IMR-90 (cell line): ENCODE measurements at regions not wholly inside any gene's neighbourhood (a gene's known extent, or its start where the extent isn't known, plus 50 kb on each side); places are given as distances from the start of the nearest gene placed in this dataset.

Experiments used
- ATAC-seq: fragments of 200-7000 bp; cut with Tn5 transposase; 2 replicates; pipeline ENCODE4 v1.9.1; 2020; ENCODE audit warnings: low read depth, mild to moderate bottlenecking, moderate library complexity
- BruUV-seq: library from RNA; stranded (reverse); fragments of 400-500 nt; replicated peaks from 2 replicates; lab custom pipeline; 2021; lab: Mats Ljungman, UMichigan
- CTCF ChIA-PET: fragments of 300-600 bp; formaldehyde crosslinking; extraction: SDS; loops from one replicate; lab custom pipeline; 2021; ENCODE audit warnings: antibody characterized with exemption; lab: Yijun Ruan, JAX
- POLR2A ChIA-PET: fragments of 300-600 bp; sonication (Branson Sonifier 250); formaldehyde crosslinking; loops from one replicate; lab custom pipeline; 2022; ENCODE audit warnings: antibody characterized with exemption; ENCODE audit not compliant: unreplicated experiment; lab: Charles Lee
- DNase-seq: peaks from one replicate; pipeline ENCODE4 v3.0.0; 2013
- H2AFZ ChIP-seq: replicated peaks from 2 replicates; pipeline ENCODE3; 2013; ENCODE audit warnings: low read length, mild to moderate bottlenecking; ENCODE audit not compliant: poor library complexity
- H2AK5ac ChIP-seq: 2 replicates; pipeline ENCODE4 v1.6.1; 2013; ENCODE audit warnings: low read depth, low read length, inconsistent platforms
- H2AK9ac ChIP-seq: replicated peaks from 2 replicates; pipeline ENCODE3; 2013; ENCODE audit warnings: mild to moderate bottlenecking, low read depth, low read length, moderate library complexity; ENCODE audit not compliant: poor library complexity
- H2BK120ac ChIP-seq: 2 replicates; pipeline ENCODE4 v1.6.1; 2013; ENCODE audit warnings: low read depth, low read length, inconsistent platforms
- H2BK15ac ChIP-seq: 3 replicates; pipeline ENCODE4 v1.6.1; 2013; ENCODE audit warnings: low read depth, low read length, inconsistent platforms
- H2BK20ac ChIP-seq: 2 replicates; pipeline ENCODE4 v1.6.1; 2013; ENCODE audit warnings: low read depth, mild to moderate bottlenecking, inconsistent platforms, low read length, moderate library complexity
- H2BK5ac ChIP-seq: 2 replicates; pipeline ENCODE4 v1.6.1; 2013; ENCODE audit warnings: mild to moderate bottlenecking, low read depth, low read length, inconsistent platforms; ENCODE audit not compliant: poor library complexity, severe bottlenecking
- H3K14ac ChIP-seq: replicated peaks from 2 replicates; pipeline ENCODE4 v1.6.1; 2013; ENCODE audit warnings: low read depth, low read length, inconsistent platforms
- H3K18ac ChIP-seq: 2 replicates; pipeline ENCODE4 v1.6.1; 2013; ENCODE audit warnings: low read depth, low read length, control low read depth
- H3K23ac ChIP-seq: 2 replicates; pipeline ENCODE4 v1.6.1; 2013; ENCODE audit warnings: low read depth, low read length, inconsistent platforms
- H3K27ac ChIP-seq: 2 replicates; pipeline ENCODE4 v1.5.1; 2013; ENCODE audit warnings: mild to moderate bottlenecking, control low read depth, low read length; ENCODE audit not compliant: insufficient read depth
- H3K27me3 ChIP-seq: 2 replicates; pipeline ENCODE4 v1.6.1; 2013; ENCODE audit warnings: low read length; ENCODE audit not compliant: control insufficient read depth, insufficient read depth
- H3K36me3 ChIP-seq: 2 replicates; pipeline ENCODE4 v1.6.1; 2013; ENCODE audit warnings: low read length, mixed read lengths; ENCODE audit not compliant: control insufficient read depth, insufficient read depth
- H3K4ac ChIP-seq: 2 replicates; pipeline ENCODE4 v1.6.1; 2013; ENCODE audit warnings: low read depth, low read length, inconsistent platforms
- H3K4me1 ChIP-seq: 2 replicates; pipeline ENCODE4 v1.6.1; 2013; ENCODE audit warnings: low read length, mixed read lengths; ENCODE audit not compliant: control insufficient read depth, insufficient read depth
- H3K4me2 ChIP-seq: 2 replicates; pipeline ENCODE4 v1.6.1; 2013; ENCODE audit warnings: low read depth, mild to moderate bottlenecking, control low read depth, low read length, moderate library complexity
- H3K4me3 ChIP-seq: 2 replicates; pipeline ENCODE4 v1.5.1; 2013; ENCODE audit warnings: low read depth, mild to moderate bottlenecking, control low read depth, low read length, moderate library complexity; ENCODE audit not compliant: insufficient read depth
- H3K56ac ChIP-seq: 2 replicates; pipeline ENCODE4 v1.6.1; 2013; ENCODE audit warnings: low read length, inconsistent platforms; ENCODE audit not compliant: insufficient read depth; ENCODE audit errors: extremely low read depth
- H3K79me1 ChIP-seq, 2 experiments: 2 replicates each; pipeline ENCODE4 v1.6.1; 2013; ENCODE audit warnings: low read length in 2 of 2, inconsistent platforms in 1 of 2, low read depth in 1 of 2
- H3K9ac ChIP-seq: 2 replicates; pipeline ENCODE4 v1.6.1; 2013; ENCODE audit warnings: low read depth, low read length, control low read depth
- H3K9me1 ChIP-seq: 2 replicates; pipeline ENCODE4 v1.6.1; 2013; ENCODE audit warnings: low read length, inconsistent platforms; ENCODE audit not compliant: insufficient read depth
- H3K9me3 ChIP-seq: 2 replicates; pipeline ENCODE4 v1.6.1; 2013; ENCODE audit warnings: low read length; ENCODE audit not compliant: control insufficient read depth, insufficient read depth
- H4K20me1 ChIP-seq: 2 replicates; pipeline ENCODE4 v1.6.1; 2013; ENCODE audit warnings: low read length, inconsistent platforms; ENCODE audit not compliant: insufficient read depth
- H4K5ac ChIP-seq: 2 replicates; pipeline ENCODE4 v1.6.1; 2013; ENCODE audit warnings: mild to moderate bottlenecking, low read depth, low read length, control low read depth
- H4K8ac ChIP-seq, 2 experiments: 2 replicates each; pipeline ENCODE4 v1.6.1; 2013; ENCODE audit warnings: low read depth in 2 of 2, low read length in 2 of 2, control low read depth in 1 of 2, inconsistent platforms in 1 of 2
- H4K91ac ChIP-seq: 2 replicates; pipeline ENCODE4 v1.6.1; 2013; ENCODE audit warnings: low read depth, low read length, inconsistent platforms; ENCODE audit not compliant: insufficient read depth
- BHLHE40 ChIP-seq: fragments of 150-350 bp; IDR thresholded peaks from 2 replicates; pipeline ENCODE4 v1.6.1; 2016; ENCODE audit warnings: mild to moderate bottlenecking, low read depth, low read length
- CEBPB ChIP-seq: IDR thresholded peaks from 2 replicates; pipeline ENCODE4 v1.6.1; 2012; ENCODE audit warnings: low read depth, low read length, improper control_type of control experiment
- CHD1 ChIP-seq: IDR thresholded peaks from 2 replicates; pipeline ENCODE4 v1.6.1; 2012; ENCODE audit warnings: low read depth, low read length, improper control_type of control experiment
- CTCF ChIP-seq: conservative IDR thresholded peaks from 2 replicates; pipeline ENCODE4 v1.5.1; 2012; ENCODE audit warnings: mild to moderate bottlenecking, low read depth, low read length, improper control_type of control experiment
- FOS ChIP-seq: fragments of 150-350 bp; IDR thresholded peaks from 2 replicates; pipeline ENCODE4 v1.6.1; 2016; ENCODE audit warnings: low read depth, low read length
- MAFK ChIP-seq: IDR thresholded peaks from 2 replicates; pipeline ENCODE4 v1.6.1; 2012; ENCODE audit warnings: low read depth, low read length, improper control_type of control experiment
- POLR2A ChIP-seq: IDR thresholded peaks from 2 replicates; pipeline ENCODE4 v1.6.1; 2012; ENCODE audit warnings: mild to moderate bottlenecking, low read depth, low read length
- RAD21 ChIP-seq: IDR thresholded peaks from 2 replicates; pipeline ENCODE4 v1.6.1; 2012; ENCODE audit warnings: low read length, improper control_type of control experiment
- SMC3 ChIP-seq: fragments of 150-350 bp; IDR thresholded peaks from 2 replicates; pipeline ENCODE4 v1.6.1; 2016; ENCODE audit warnings: low read depth, mild to moderate bottlenecking, antibody characterized with exemption, low read length, moderate library complexity
- WGBS, 2 experiments: methylation state at CpG; one replicate each; pipeline versions ENCODE4 v1.1.5 to v1.1.7; 2013; ENCODE audit warnings: missing lambda C conversion rate in 2 of 2; ENCODE audit not compliant: insufficient read length in 1 of 2; ENCODE audit errors: extremely low coverage in 2 of 2; 5-methylcytosine and 5-hydroxymethylcytosine counted together
- dilution Hi-C: fragments of 300-500 bp; cut with HindIII; formaldehyde crosslinking; loops from one replicate; pipeline ENCODE4 v1.14.3; 2018; ENCODE audit warnings: low sequenced_read_pairs; ENCODE audit not compliant: unreplicated experiment
- in situ Hi-C: fragments of 300-500 bp; cut with MboI; formaldehyde crosslinking; loops from 3 replicates; pipeline ENCODE4 v1.14.3; 2019; ENCODE audit warnings: low sequenced_read_pairs, inconsistent platforms, mixed read lengths
- intact Hi-C: fragments of 100-400 bp; cut with micrococcal nuclease; formaldehyde crosslinking; loops from 2 replicates; pipeline ENCODE4 v1.10.0; 2022

GRCh38 chr18:70411307-70411706 lies 122.5 kb downstream of the SOCS6 start:
- ATAC-seq (no peak), DNase-seq (no peak)
- no peaks in the 10 kb centered on the region for H4K20me1 ChIP-seq
- intact Hi-C loops (no loop called here), in situ Hi-C loops (no loop called here), dilution Hi-C loops (no loop called here)
- 0 out of 2 replicates have a peak, but pooled peaks cover 2% of the 10 kb centered on the region for H3K9me1 ChIP-seq
- no peak overlapping the region for H4K8ac ChIP-seq
- no peak overlapping the region for H3K4me2 ChIP-seq
- no peak overlapping the region for H2BK20ac ChIP-seq
- H3K9me3 ChIP-seq, result no peaks in the 10 kb centered on the region
- H3K23ac ChIP-seq, result no peak overlapping the region
- no peak overlapping the region for H2AFZ ChIP-seq
- no peak overlapping the region for H3K56ac ChIP-seq
- H2AK5ac ChIP-seq, result no peak overlapping the region
- no peak overlapping the region for H3K27ac ChIP-seq
- no peak overlapping the region for H4K5ac ChIP-seq
- TF ChIP-seq MAFK (no peak), SMC3 (no peak), BHLHE40 (no peak), POLR2A (no peak), CEBPB (no peak), FOS (no peak), CHD1 (no peak), CTCF (no peak), RAD21 (no peak)
- no peak overlapping the region for H2BK15ac ChIP-seq
- no peak overlapping the region for H3K18ac ChIP-seq
- H3K14ac ChIP-seq, result no peak overlapping the region
- CTCF ChIA-PET, result no interaction called here
- H2BK120ac ChIP-seq, result no peak overlapping the region
- H3K4me1 ChIP-seq, result 0 out of 2 replicates have a peak, but pooled peaks cover 2% of the 10 kb centered on the region
- no peaks in the 10 kb centered on the region for H3K36me3 ChIP-seq
- WGBS, 2 experiments, result no CpG with 5 or more reads among the region's 2 CpGs
- H2BK5ac ChIP-seq, result no peak overlapping the region
- no peak overlapping the region for H3K4ac ChIP-seq
- H3K79me1 ChIP-seq, result no peaks in the 10 kb centered on the region
- no peak overlapping the region; the same call in 1 of the 2 replicates for H4K91ac ChIP-seq
- no TSS peak for BruUV-seq
- H3K4me3 ChIP-seq, result no peak overlapping the region
- POLR2A ChIA-PET, result no interaction called here
- H3K9ac ChIP-seq, result no peak overlapping the region
- no peak overlapping the region for H2AK9ac ChIP-seq
- H3K27me3 ChIP-seq, result no peaks in the 10 kb centered on the region
